H9 (cell line): ENCODE measurements at regions not wholly inside any gene's neighbourhood (a gene's known extent, or its start where the extent isn't known, plus 50 kb on each side); places are given as distances from the start of the nearest gene placed in this dataset.

ENCODE experiments used
- DNase-seq: peaks from one replicate; pipeline ENCODE4 v3.0.0-alpha.2; 2017
- H2AFZ ChIP-seq: one replicate; pipeline ENCODE4 v1.6.1; 2013; ENCODE audit warnings: mild to moderate bottlenecking, low read length, control low read depth, moderate library complexity
- H2AK5ac ChIP-seq: 2 replicates; pipeline ENCODE4 v1.6.1; 2013; ENCODE audit warnings: low read length, control low read depth, mixed read lengths; ENCODE audit not compliant: insufficient read length
- H2BK120ac ChIP-seq: one replicate; pipeline ENCODE4 v1.6.1; 2013; ENCODE audit warnings: low read depth, mild to moderate bottlenecking, low read length, control low read depth, inconsistent platforms; ENCODE audit not compliant: poor library complexity, severe bottlenecking
- H2BK12ac ChIP-seq: 2 replicates; pipeline ENCODE4 v1.6.1; 2013; ENCODE audit warnings: low read length, control low read depth, mixed read lengths, low read depth; ENCODE audit not compliant: insufficient read length
- H2BK15ac ChIP-seq: 2 replicates; pipeline ENCODE4 v1.6.1; 2013; ENCODE audit warnings: low read depth, low read length, control low read depth
- H2BK20ac ChIP-seq: one replicate; pipeline ENCODE4 v1.6.1; 2013; ENCODE audit warnings: low read depth, mild to moderate bottlenecking, low read length, control low read depth, inconsistent platforms; ENCODE audit not compliant: poor library complexity, severe bottlenecking
- H2BK5ac ChIP-seq: 2 replicates; pipeline ENCODE4 v1.6.1; 2013; ENCODE audit warnings: low read length, control low read depth, mixed read lengths; ENCODE audit not compliant: insufficient read length
- H3K14ac ChIP-seq: 2 replicates; pipeline ENCODE4 v1.6.1; 2013; ENCODE audit warnings: low read length, control low read depth; ENCODE audit not compliant: insufficient read depth
- H3K18ac ChIP-seq: 2 replicates; pipeline ENCODE4 v1.6.1; 2013; ENCODE audit warnings: low read depth, mild to moderate bottlenecking, mixed read lengths, low read length, control low read depth; ENCODE audit not compliant: insufficient read length
- H3K23ac ChIP-seq: 2 replicates; pipeline ENCODE4 v1.6.1; 2013; ENCODE audit warnings: low read length, control low read depth, mixed read lengths, low read depth; ENCODE audit not compliant: insufficient read length
- H3K23me2 ChIP-seq: 2 replicates; pipeline ENCODE4 v1.6.1; 2013; ENCODE audit warnings: low read depth, mild to moderate bottlenecking, mixed read lengths, low read length, control low read depth; ENCODE audit not compliant: insufficient read length, poor library complexity, severe bottlenecking
- H3K27ac ChIP-seq: 2 replicates; pipeline ENCODE4 v1.5.1; 2013; ENCODE audit warnings: low read length, control low read depth, mixed read lengths, low read depth; ENCODE audit not compliant: insufficient read length
- H3K27me3 ChIP-seq: 2 replicates; pipeline ENCODE4 v1.6.1; 2013; ENCODE audit warnings: low read length, control low read depth, inconsistent platforms; ENCODE audit not compliant: insufficient read depth
- H3K4ac ChIP-seq: 2 replicates; pipeline ENCODE4 v1.6.1; 2013; ENCODE audit warnings: low read depth, mild to moderate bottlenecking, control low read depth, inconsistent platforms, low read length, moderate library complexity
- H3K4me1 ChIP-seq: 2 replicates; pipeline ENCODE4 v1.6.1; 2013; ENCODE audit warnings: low read length, control low read depth, inconsistent platforms; ENCODE audit not compliant: insufficient read depth
- H3K4me2 ChIP-seq: 2 replicates; pipeline ENCODE4 v1.6.1; 2013; ENCODE audit warnings: low read length, control low read depth, mixed read lengths; ENCODE audit not compliant: insufficient read length, insufficient read depth
- H3K56ac ChIP-seq: 2 replicates; pipeline ENCODE4 v1.6.1; 2013; ENCODE audit warnings: low read depth, mild to moderate bottlenecking, mixed read lengths, low read length, control low read depth; ENCODE audit not compliant: insufficient read length
- H3K79me1 ChIP-seq: 2 replicates; pipeline ENCODE4 v1.6.1; 2013; ENCODE audit warnings: low read depth, mild to moderate bottlenecking, moderate library complexity, low read length, control low read depth, inconsistent platforms; ENCODE audit not compliant: insufficient read depth, poor library complexity, severe bottlenecking
- H3K79me2 ChIP-seq: 2 replicates; pipeline ENCODE4 v1.6.1; 2013; ENCODE audit warnings: low read length, control low read depth, inconsistent platforms; ENCODE audit not compliant: insufficient read depth
- H3K9ac ChIP-seq: 2 replicates; pipeline ENCODE4 v1.6.1; 2013; ENCODE audit warnings: low read length, control low read depth, mixed read lengths; ENCODE audit not compliant: insufficient read length; ENCODE audit errors: extremely low read depth
- H3K9me3 ChIP-seq: one replicate; pipeline ENCODE4 v1.6.1; 2013; ENCODE audit warnings: low read depth, low read length, inconsistent platforms; ENCODE audit not compliant: control insufficient read depth
- H3T11ph ChIP-seq: one replicate; pipeline ENCODE4 v1.6.1; 2013; ENCODE audit warnings: mild to moderate bottlenecking, low read length, control low read depth, inconsistent platforms
- H4K20me1 ChIP-seq: one replicate; pipeline ENCODE4 v1.6.1; 2013; ENCODE audit not compliant: control insufficient read depth, insufficient read length, insufficient read depth
- H4K5ac ChIP-seq: 2 replicates; pipeline ENCODE4 v1.6.1; 2013; ENCODE audit warnings: low read depth, mild to moderate bottlenecking, mixed read lengths, low read length, control low read depth; ENCODE audit not compliant: insufficient read length
- H4K8ac ChIP-seq: replicated peaks from 2 replicates; pipeline ENCODE4 v1.6.1; 2013; ENCODE audit warnings: low read length, control low read depth, mixed read lengths, low read depth; ENCODE audit not compliant: insufficient read length
- H4K91ac ChIP-seq: 2 replicates; pipeline ENCODE4 v1.6.1; 2013; ENCODE audit warnings: low read depth, mild to moderate bottlenecking, moderate library complexity, mixed read lengths, low read length, control low read depth; ENCODE audit not compliant: insufficient read length
- H3K27ac Mint-ChIP-seq, 3 experiments: 2 replicates in 2 of 3; 3 replicates in 1 of 3; pipeline ENCODE4 v1.8.0; 2020 to 2021; ENCODE audit warnings: mixed read lengths in 3 of 3, mild to moderate bottlenecking in 1 of 3, moderate library complexity in 1 of 3
- H3K27me3 Mint-ChIP-seq: 2 replicates; pipeline ENCODE4 v1.8.0; 2021; ENCODE audit warnings: low read depth, mild to moderate bottlenecking, moderate library complexity, mixed read lengths
- H3K36me3 Mint-ChIP-seq, 3 experiments: 2 replicates in 2 of 3; 3 replicates in 1 of 3; pipeline ENCODE4 v1.8.0; 2020 to 2021; ENCODE audit warnings: low read depth in 3 of 3, mixed read lengths in 3 of 3; ENCODE audit not compliant: insufficient read depth in 1 of 3
- H3K4me1 Mint-ChIP-seq, 2 experiments: 2 replicates each; pipeline ENCODE4 v1.8.0; 2020; ENCODE audit warnings: mixed read lengths in 2 of 2
- H3K4me3 Mint-ChIP-seq, 2 experiments: 2 replicates in 1 of 2; 3 replicates in 1 of 2; pipeline ENCODE4 v1.8.0; 2020 to 2021; ENCODE audit warnings: mild to moderate bottlenecking in 2 of 2, mixed read lengths in 2 of 2, moderate library complexity in 1 of 2
- H3K9me3 Mint-ChIP-seq, 2 experiments: 2 replicates in 1 of 2; 3 replicates in 1 of 2; pipeline ENCODE4 v1.8.0; 2020; ENCODE audit warnings: mild to moderate bottlenecking in 2 of 2, mixed read lengths in 2 of 2, moderate library complexity in 1 of 2
- WGBS: extraction: QIAGEN DNeasy Blood & Tissue Kit; methylation state at CpG from one replicate; pipeline ENCODE4 v1.1.7; 2013; ENCODE audit warnings: missing lambda C conversion rate, low lambda C conversion rate, mixed read lengths; ENCODE audit not compliant: insufficient read length; ENCODE audit errors: extremely low coverage; 5-methylcytosine and 5-hydroxymethylcytosine counted together
- TF ChIP-seq, protein P1 (sequence below): fragments of 200-600 bp; sonication (generic); conservative IDR thresholded peaks from 3 replicates; pipeline ENCODE4 v1.8.0; 2021; ENCODE audit warnings: antibody characterized with exemption, mild to moderate bottlenecking

DNA sequence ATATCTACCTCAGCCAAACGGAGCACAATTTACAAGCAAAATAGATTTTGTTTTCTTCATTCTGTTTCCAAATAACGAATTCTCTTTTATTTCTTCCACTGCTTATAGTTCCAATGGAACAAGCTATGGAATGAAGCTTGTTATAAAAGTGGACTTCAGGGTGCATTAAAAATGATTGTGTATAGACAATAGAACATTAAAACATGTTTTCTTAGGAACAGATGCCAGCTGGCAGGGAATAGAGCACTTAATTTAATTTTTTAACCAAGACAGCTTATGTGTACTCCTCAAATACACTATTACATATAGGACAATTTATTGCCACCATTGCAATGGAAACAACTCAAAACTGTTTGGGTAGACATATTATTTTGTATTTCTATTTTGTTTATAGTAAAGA lies 860.1 kb upstream of the TYRP1 start:
- WGBS = no CpG with 5 or more reads among the region's 2 CpGs
- Histone ChIP-seq H3K79me1 (no peaks in the 10 kb centered on the region), H3T11ph (no peak overlapping the region), H3K23me2 (no peaks in the 10 kb centered on the region), H3K18ac (no peak overlapping the region), H2BK120ac (no peak overlapping the region), H3K4me2 (no peak overlapping the region), H3K4ac (no peak overlapping the region), H2AFZ (no peak overlapping the region), H3K9me3 (no peaks in the 10 kb centered on the region), H3K27me3 (no peaks in the 10 kb centered on the region), H3K9ac (no peak overlapping the region), H3K14ac (no peak overlapping the region), H3K56ac (no peak overlapping the region), H2BK5ac (no peak overlapping the region), H3K4me1 (no peaks in the 10 kb centered on the region), H2BK12ac (no peak overlapping the region), H4K5ac (no peak overlapping the region), H4K20me1 (no peaks in the 10 kb centered on the region), H4K91ac (no peak overlapping the region), H4K8ac (no peak overlapping the region), H2BK20ac (no peak overlapping the region), H3K27ac (no peak overlapping the region), H2AK5ac (no peak overlapping the region), H3K23ac (no peak overlapping the region), H3K79me2 (no peaks in the 10 kb centered on the region), H2BK15ac (no peak overlapping the region)
- no peak for DNase-seq
- no peaks in the 10 kb centered on the region for H3K27me3 Mint-ChIP-seq
- peaks cover 0 to 11% (median 4%) of the 10 kb centered on the region in 3 experiments; a peak in 5 of 7 replicates for H3K36me3 Mint-ChIP-seq
- no peak overlapping the region for H3K4me3 Mint-ChIP-seq
- H3K4me1 Mint-ChIP-seq = no peaks in the 10 kb centered on the region
- H3K9me3 Mint-ChIP-seq = peaks cover 10 to 14% of the 10 kb centered on the region in 2 experiments; a peak in 4 of 5 replicates
- TF ChIP-seq, protein P1, sequence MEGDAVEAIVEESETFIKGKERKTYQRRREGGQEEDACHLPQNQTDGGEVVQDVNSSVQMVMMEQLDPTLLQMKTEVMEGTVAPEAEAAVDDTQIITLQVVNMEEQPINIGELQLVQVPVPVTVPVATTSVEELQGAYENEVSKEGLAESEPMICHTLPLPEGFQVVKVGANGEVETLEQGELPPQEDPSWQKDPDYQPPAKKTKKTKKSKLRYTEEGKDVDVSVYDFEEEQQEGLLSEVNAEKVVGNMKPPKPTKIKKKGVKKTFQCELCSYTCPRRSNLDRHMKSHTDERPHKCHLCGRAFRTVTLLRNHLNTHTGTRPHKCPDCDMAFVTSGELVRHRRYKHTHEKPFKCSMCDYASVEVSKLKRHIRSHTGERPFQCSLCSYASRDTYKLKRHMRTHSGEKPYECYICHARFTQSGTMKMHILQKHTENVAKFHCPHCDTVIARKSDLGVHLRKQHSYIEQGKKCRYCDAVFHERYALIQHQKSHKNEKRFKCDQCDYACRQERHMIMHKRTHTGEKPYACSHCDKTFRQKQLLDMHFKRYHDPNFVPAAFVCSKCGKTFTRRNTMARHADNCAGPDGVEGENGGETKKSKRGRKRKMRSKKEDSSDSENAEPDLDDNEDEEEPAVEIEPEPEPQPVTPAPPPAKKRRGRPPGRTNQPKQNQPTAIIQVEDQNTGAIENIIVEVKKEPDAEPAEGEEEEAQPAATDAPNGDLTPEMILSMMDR = no peak
- no peak overlapping the region for H3K27ac Mint-ChIP-seq
